WTC11 (cell line): ENCODE measurements at regions not wholly inside any gene's neighbourhood (a gene's known extent, or its start where the extent isn't known, plus 50 kb on each side); places are given as distances from the start of the nearest gene placed in this dataset.

Experiments
- ATAC-seq: fragments of 200-7000 bp; cut with Tn5 transposase; 2 replicates; pipeline ENCODE4 v1.10.0; 2021; ENCODE audit warnings: mild to moderate bottlenecking, moderate library complexity
- CTCF ChIA-PET: fragments of 300-600 bp; sonication (Branson Sonifier 250); formaldehyde crosslinking; loops from one replicate; lab custom pipeline; 2021; ENCODE audit warnings: antibody characterized with exemption; lab: Charles Lee
- POLR2A ChIA-PET: fragments of 350-600 bp; sonication (Branson Sonifier 250); formaldehyde crosslinking; loops from one replicate; lab custom pipeline; 2021; ENCODE audit warnings: antibody characterized with exemption; lab: Charles Lee
- DNase-seq: peaks from one replicate; pipeline ENCODE4 v3.0.0; 2021; ENCODE audit warnings: low spot score
- H3K27ac Mint-ChIP-seq: 2 replicates; pipeline ENCODE4 v1.8.0; 2021; ENCODE audit warnings: mixed read lengths
- H3K27me3 Mint-ChIP-seq: 2 replicates; pipeline ENCODE4 v1.8.0; 2021; ENCODE audit warnings: low read depth, mild to moderate bottlenecking, moderate library complexity, mixed read lengths
- H3K36me3 Mint-ChIP-seq: 2 replicates; pipeline ENCODE4 v1.8.0; 2021; ENCODE audit warnings: mixed read lengths
- H3K4me1 Mint-ChIP-seq: 2 replicates; pipeline ENCODE4 v1.8.0; 2022; ENCODE audit warnings: mixed read lengths
- H3K4me3 Mint-ChIP-seq: 2 replicates; pipeline ENCODE4 v1.8.0; 2021; ENCODE audit warnings: mild to moderate bottlenecking, moderate library complexity, mixed read lengths
- H3K9me3 Mint-ChIP-seq: 2 replicates; pipeline ENCODE4 v1.8.0; 2021; ENCODE audit warnings: mixed read lengths
- AR ChIP-seq: fragments of 250-450 bp; sonication (Bioruptor Pico); IDR thresholded peaks from 2 replicates; pipeline ENCODE4 v1.9.0; 2021; ENCODE audit warnings: mild to moderate bottlenecking
- ATF1 ChIP-seq: sonication (generic); formaldehyde crosslinking; IDR thresholded peaks from 2 replicates; pipeline ENCODE4 v1.8.1; 2023; ENCODE audit warnings: mild to moderate bottlenecking, moderate library complexity, missing genetic modification reagents
- ATF3 ChIP-seq: sonication (generic); formaldehyde crosslinking; conservative IDR thresholded peaks from 2 replicates; pipeline ENCODE4 v1.8.1; 2022; ENCODE audit warnings: mild to moderate bottlenecking, missing genetic modification reagents
- CBFB ChIP-seq: sonication (generic); formaldehyde crosslinking; IDR thresholded peaks from 2 replicates; pipeline ENCODE4 v1.8.1; 2022; ENCODE audit warnings: mild to moderate bottlenecking, low read depth, missing genetic modification reagents
- FOXP1 ChIP-seq: sonication (generic); formaldehyde crosslinking; IDR thresholded peaks from 2 replicates; pipeline ENCODE4 v1.8.0; 2022; ENCODE audit warnings: missing genetic modification reagents, mild to moderate bottlenecking, moderate library complexity, borderline replicate concordance
- FOXP4 ChIP-seq: sonication (generic); formaldehyde crosslinking; IDR thresholded peaks from 2 replicates; pipeline ENCODE4 v1.8.0; 2022; ENCODE audit warnings: mild to moderate bottlenecking, missing genetic modification reagents
- HMGA2 ChIP-seq: fragments of 250-450 bp; sonication (Bioruptor Pico); IDR thresholded peaks from 2 replicates; pipeline ENCODE4 v1.4.0; 2021; ENCODE audit warnings: mild to moderate bottlenecking, moderate library complexity
- MYBL2 ChIP-seq: sonication (generic); formaldehyde crosslinking; IDR thresholded peaks from 2 replicates; pipeline ENCODE4 v1.8.1; 2023; ENCODE audit warnings: mild to moderate bottlenecking, moderate library complexity, missing genetic modification reagents
- NFATC4 ChIP-seq: fragments of 250-450 bp; sonication (Bioruptor Pico); IDR thresholded peaks from 2 replicates; pipeline ENCODE4 v1.9.0; 2021; ENCODE audit warnings: mild to moderate bottlenecking
- NFYB ChIP-seq: sonication (generic); formaldehyde crosslinking; conservative IDR thresholded peaks from 2 replicates; pipeline ENCODE4 v1.8.0; 2022; ENCODE audit warnings: low read depth, missing genetic modification reagents
- PRDM15 ChIP-seq: sonication (generic); formaldehyde crosslinking; IDR thresholded peaks from 2 replicates; pipeline ENCODE4 v1.8.0; 2022; ENCODE audit warnings: missing genetic modification reagents
- TCF7 ChIP-seq: sonication (generic); formaldehyde crosslinking; IDR thresholded peaks from 2 replicates; pipeline ENCODE4 v1.8.0; 2022; ENCODE audit warnings: mild to moderate bottlenecking, low read depth, missing genetic modification reagents, moderate library complexity
- TEAD1 ChIP-seq: sonication (generic); formaldehyde crosslinking; IDR thresholded peaks from 2 replicates; pipeline ENCODE4 v1.8.0; 2022; ENCODE audit warnings: mild to moderate bottlenecking, missing genetic modification reagents
- TEAD4 ChIP-seq: sonication (generic); formaldehyde crosslinking; IDR thresholded peaks from 2 replicates; pipeline ENCODE4 v1.8.0; 2022; ENCODE audit warnings: mild to moderate bottlenecking, missing genetic modification reagents
- USF2 ChIP-seq: sonication (generic); formaldehyde crosslinking; IDR thresholded peaks from 2 replicates; pipeline ENCODE4 v1.8.1; 2023; ENCODE audit warnings: mild to moderate bottlenecking, missing genetic modification reagents, moderate library complexity
- ZBTB43 ChIP-seq: sonication (generic); formaldehyde crosslinking; IDR thresholded peaks from 2 replicates; pipeline ENCODE4 v1.8.1; 2023; ENCODE audit warnings: mild to moderate bottlenecking, missing genetic modification reagents
- ZNF121 ChIP-seq: sonication (generic); formaldehyde crosslinking; IDR thresholded peaks from 2 replicates; pipeline ENCODE4 v1.8.0; 2023; ENCODE audit warnings: missing genetic modification reagents
- ZNF423 ChIP-seq: fragments of 250-450 bp; sonication (Bioruptor Pico); IDR thresholded peaks from 2 replicates; pipeline ENCODE4 v2.1.2; 2022; ENCODE audit warnings: mild to moderate bottlenecking, moderate library complexity
- ZNF425 ChIP-seq: fragments of 250-450 bp; sonication (Bioruptor Pico); conservative IDR thresholded peaks from 2 replicates; pipeline ENCODE4 v1.9.0; 2021; ENCODE audit warnings: mild to moderate bottlenecking
- ZNF671 ChIP-seq: fragments of 250-450 bp; sonication (Bioruptor Pico); IDR thresholded peaks from 2 replicates; pipeline ENCODE4 v1.8.0; 2021; ENCODE audit warnings: mild to moderate bottlenecking

- Mint-ChIP-seq H3K36me3 (peaks cover 6% of the 10 kb centered on the region), H3K4me1 (no peaks in the 10 kb centered on the region), H3K9me3 (peaks cover 13% of the 10 kb centered on the region), H3K27ac (no peak overlapping the region), H3K4me3 (no peak overlapping the region), H3K27me3 (no peaks in the 10 kb centered on the region)
- TF ChIP-seq ZNF121 (CRISPR knock-in tag): no peak
- no peak for TF ChIP-seq USF2 (CRISPR knock-in tag)
- no peak for TF ChIP-seq ATF1 (CRISPR knock-in tag)
- no peak for TF ChIP-seq AR
- no peak for TF ChIP-seq FOXP1 (CRISPR knock-in tag)
- no peak for TF ChIP-seq NFYB (CRISPR knock-in tag)
- no peak for TF ChIP-seq TEAD4
- TF ChIP-seq ZBTB43 (CRISPR knock-in tag): no peak
- no peak for TF ChIP-seq HMGA2 (CRISPR knock-in tag)
- TF ChIP-seq NFATC4 (CRISPR knock-in tag): no peak
- no peak for TF ChIP-seq TCF7 (CRISPR knock-in tag)
- no peak for TF ChIP-seq MYBL2 (CRISPR knock-in tag)
- no peak for TF ChIP-seq TEAD1
- no peak for TF ChIP-seq ZNF671 (CRISPR knock-in tag)
- TF ChIP-seq ATF3 (CRISPR knock-in tag): no peak
- TF ChIP-seq PRDM15: no peak
- POLR2A ChIA-PET: no interaction called here
- no peak for DNase-seq
- CTCF ChIA-PET: no interaction called here
- no peak for ATAC-seq
Observed at GRCh38 chr4:131450572-131451209, 1698.4 kb upstream of the PCDH10 start.

- Mint-ChIP-seq H3K4me1 (no peaks in the 10 kb centered on the region), H3K27ac (no peak overlapping the region), H3K36me3 (peaks cover 9% of the 10 kb centered on the region), H3K9me3 (peaks cover 30% of the 10 kb centered on the region), H3K27me3 (no peaks in the 10 kb centered on the region), H3K4me3 (no peak overlapping the region)
- ATAC-seq (peak; percentile 73), DNase-seq (no peak)
- ChIA-PET POLR2A (no interaction called here), CTCF (no interaction called here)
- TF ChIP-seq ZNF425 (no peak), ZNF121 (CRISPR knock-in tag) (no peak), ATF1 (CRISPR knock-in tag) (no peak), ZNF423 (CRISPR knock-in tag) (no peak), CBFB (CRISPR knock-in tag) (no peak), FOXP4 (no peak), TEAD4 (no peak), NFYB (CRISPR knock-in tag) (no peak)
Observed at GRCh38 chr4:131459430-131460101, 1689.5 kb upstream of the PCDH10 start.
